ENCODE measurements at regions not wholly inside any gene's neighbourhood (a gene's known extent, or its start where the extent isn't known, plus 50 kb on each side); places are given as distances from the start of the nearest gene placed in this dataset.

DNA sequence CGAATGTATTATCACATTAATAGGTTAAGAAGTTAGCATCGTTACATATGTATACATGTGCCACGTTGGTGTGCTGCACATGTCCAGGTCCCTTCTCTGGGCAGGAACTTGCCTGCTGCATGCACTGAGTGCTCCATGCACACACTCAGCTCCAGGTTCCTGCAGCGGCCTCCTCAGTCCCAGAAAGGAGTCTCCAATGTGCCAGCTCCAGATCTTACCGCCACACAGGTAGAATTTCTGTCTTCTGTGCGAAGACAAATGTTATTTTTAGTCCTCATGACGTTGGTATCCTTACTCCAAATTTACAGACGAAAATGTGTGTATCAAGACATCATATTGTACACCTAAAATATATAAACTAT, 127.1 kb downstream of the GALR1 start:
- no peak overlapping the region for H3K4me3 ChIP-seq (ENCODE audit: low read depth, low read length)
- Mint-ChIP-seq H3K36me3 (no peaks in the 10 kb centered on the region), H3K4me1 (no peaks in the 10 kb centered on the region), H3K27me3 (peaks cover 11% of the 10 kb centered on the region), H3K4me3 (no peak overlapping the region), H3K9me3 (no peaks in the 10 kb centered on the region), H3K27ac (no peak overlapping the region)
- DNase-seq (no peak), ATAC-seq (ENCODE audit: low read depth in 2 of 2) (no peak)
- no peaks in the 10 kb centered on the region for H3K27me3 ChIP-seq (ENCODE audit: control insufficient read depth, insufficient read depth, low read length)
- H3K4me1 ChIP-seq (ENCODE audit: control insufficient read depth, insufficient read depth, low read length, poor library complexity, severe bottlenecking) = no peaks in the 10 kb centered on the region
- no peaks in the 10 kb centered on the region for H3K36me3 ChIP-seq (ENCODE audit: control insufficient read depth, insufficient read depth, low read length)
- no peaks in the 10 kb centered on the region for H3K9me3 ChIP-seq (ENCODE audit: control insufficient read depth in 2 of 2, low read length in 2 of 2)
- no peak overlapping the region for H3K27ac ChIP-seq (ENCODE audit: insufficient read depth, low read length, poor library complexity, severe bottlenecking)

DNA sequence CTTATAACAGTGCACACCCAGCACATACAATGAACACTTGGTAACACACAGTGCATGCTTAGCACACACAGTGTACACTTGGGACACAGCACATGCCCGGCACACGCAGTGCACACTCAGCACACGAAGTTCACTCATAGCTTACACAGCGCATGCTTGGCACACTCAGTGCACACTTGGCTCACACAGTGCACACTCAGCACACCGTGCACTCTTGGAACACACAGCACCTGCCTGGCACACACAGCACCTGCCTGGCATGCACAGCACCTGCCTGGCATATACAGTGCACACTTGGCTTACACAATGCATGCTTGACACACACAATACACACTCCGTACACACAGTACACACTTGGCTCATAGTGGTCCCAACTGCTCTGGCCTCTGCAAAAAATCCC, 128.2 kb downstream of the GALR1 start:
- no peak for ATAC-seq (ENCODE audit: low read depth in 2 of 2)
- Mint-ChIP-seq H3K36me3 (no peaks in the 10 kb centered on the region), H3K27me3 (peaks cover 11% of the 10 kb centered on the region), H3K4me3 (no peak overlapping the region), H3K4me1 (no peaks in the 10 kb centered on the region), H3K27ac (no peak overlapping the region), H3K9me3 (no peaks in the 10 kb centered on the region)
- no peaks in the 10 kb centered on the region for H3K4me1 ChIP-seq (ENCODE audit: control insufficient read depth, insufficient read depth, low read length, poor library complexity, severe bottlenecking)
- H3K9me3 ChIP-seq (ENCODE audit: control insufficient read depth in 2 of 2, low read length in 2 of 2) = no peaks in the 10 kb centered on the region
- no peak overlapping the region for H3K27ac ChIP-seq (ENCODE audit: insufficient read depth, low read length, poor library complexity, severe bottlenecking)
- no peaks in the 10 kb centered on the region for H3K27me3 ChIP-seq (ENCODE audit: control insufficient read depth, insufficient read depth, low read length)
- no peaks in the 10 kb centered on the region for H3K36me3 ChIP-seq (ENCODE audit: control insufficient read depth, insufficient read depth, low read length)
- no peak for DNase-seq
- no peak overlapping the region for H3K4me3 ChIP-seq (ENCODE audit: low read depth, low read length)

DNA sequence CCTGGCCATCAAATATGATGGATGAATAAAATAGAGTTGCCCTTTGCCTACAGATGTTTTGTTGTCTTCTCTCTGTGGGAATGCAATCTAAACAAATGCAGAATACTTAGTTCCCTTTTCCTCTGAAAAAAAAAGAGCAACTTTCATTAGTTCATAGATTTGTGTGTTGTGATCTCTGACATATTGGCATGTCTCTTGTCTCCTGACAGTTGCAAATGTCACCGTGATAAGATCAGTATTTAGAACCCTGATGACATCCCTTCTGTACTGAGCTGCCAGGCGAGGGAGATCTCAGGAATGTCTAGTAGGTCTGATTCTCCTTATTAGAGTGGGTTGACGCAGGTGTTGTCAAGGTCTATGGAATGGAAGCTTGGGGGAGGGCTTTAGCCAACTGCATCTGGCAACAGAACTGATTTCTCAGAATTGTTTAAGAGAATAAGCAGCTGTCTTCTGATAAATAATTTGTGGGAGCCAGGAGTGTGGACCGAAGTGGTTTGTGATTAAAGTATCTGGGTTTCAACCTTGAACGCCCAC, 130.4 kb downstream of the GALR1 start:
- H3K9me3 Mint-ChIP-seq = no peaks in the 10 kb centered on the region
- Histone ChIP-seq H3K4me3 (ENCODE audit: low read depth, low read length) (no peak overlapping the region), H3K27ac (ENCODE audit: insufficient read depth, low read length, poor library complexity, severe bottlenecking) (no peak overlapping the region), H3K36me3 (ENCODE audit: control insufficient read depth, insufficient read depth, low read length) (no peaks in the 10 kb centered on the region), H3K9me3 (ENCODE audit: control insufficient read depth in 2 of 2, low read length in 2 of 2) (no peaks in the 10 kb centered on the region), H3K4me1 (ENCODE audit: control insufficient read depth, insufficient read depth, low read length, poor library complexity, severe bottlenecking) (no peaks in the 10 kb centered on the region), H3K27me3 (ENCODE audit: control insufficient read depth, insufficient read depth, low read length) (peaks cover 7% of the 10 kb centered on the region)
- H3K27ac Mint-ChIP-seq = no peak overlapping the region
- peaks cover 7% of the 10 kb centered on the region for H3K27me3 Mint-ChIP-seq
- DNase-seq (no peak), ATAC-seq (ENCODE audit: low read depth in 2 of 2) (no peak)
- H3K4me1 Mint-ChIP-seq = no peaks in the 10 kb centered on the region
- no peak overlapping the region for H3K4me3 Mint-ChIP-seq
- no peaks in the 10 kb centered on the region for H3K36me3 Mint-ChIP-seq

DNA sequence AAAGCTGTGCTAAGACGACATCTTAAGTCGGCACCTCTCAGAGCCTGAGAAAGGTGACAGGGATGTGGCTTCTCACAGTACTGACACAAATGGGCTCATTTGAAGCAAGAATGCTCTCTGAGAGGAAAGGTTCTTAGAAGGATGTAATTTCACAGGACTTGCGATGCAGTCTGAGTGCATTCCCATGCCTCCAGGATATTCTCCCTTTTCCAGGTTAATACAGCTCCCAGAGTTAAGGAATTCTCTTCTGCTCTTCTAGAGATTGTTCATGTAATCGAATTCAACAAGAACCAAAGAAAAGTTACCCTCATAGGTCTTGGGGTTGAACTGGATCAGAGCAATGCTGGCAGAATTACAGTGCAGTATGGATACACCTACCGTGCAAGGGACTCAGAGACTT, 131.0 kb downstream of the GALR1 start:
- ATAC-seq (ENCODE audit: low read depth in 2 of 2) = no peak
- peaks cover 0 to 2% (median 0%) of the 10 kb centered on the region in 4 donors for H3K4me1 Mint-ChIP-seq

DNA sequence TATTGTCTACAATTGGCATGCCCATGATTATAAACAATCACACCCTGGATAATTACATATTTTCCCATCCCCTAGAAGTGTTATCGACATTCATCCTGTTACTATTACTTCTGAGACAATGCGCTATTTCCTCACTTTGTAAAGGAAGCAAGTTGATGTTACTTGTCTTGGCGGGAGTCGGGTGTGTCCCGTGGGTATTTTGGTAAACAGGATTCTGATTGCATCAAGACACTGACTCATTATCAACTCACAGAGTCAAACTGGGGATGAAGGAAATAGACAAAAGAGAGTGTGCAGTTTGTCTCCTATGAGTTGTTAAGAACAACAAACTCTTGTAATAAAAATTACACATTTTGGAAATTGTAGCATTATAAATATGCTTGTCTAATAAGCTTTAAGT, 142.7 kb downstream of the GALR1 start:
- Mint-ChIP-seq H3K9me3 (peaks cover 0 to 4% (median 0%) of the 10 kb centered on the region in 7 donors), H3K36me3 (no peaks in the 10 kb centered on the region), H3K4me1 (no peaks in the 10 kb centered on the region), H3K27ac (no peak overlapping the region), H3K27me3 (peaks cover 8% of the 10 kb centered on the region), H3K4me3 (no peak overlapping the region)
- H3K4me3 ChIP-seq (ENCODE audit: low read depth, low read length) = no peak overlapping the region
- peaks cover 5% of the 10 kb centered on the region for H3K27me3 ChIP-seq (ENCODE audit: control insufficient read depth, insufficient read depth, low read length)
- H3K4me1 ChIP-seq (ENCODE audit: control insufficient read depth, insufficient read depth, low read length, poor library complexity, severe bottlenecking) = no peaks in the 10 kb centered on the region
- DNase-seq = no peak
- no peaks in the 10 kb centered on the region for H3K36me3 ChIP-seq (ENCODE audit: control insufficient read depth, insufficient read depth, low read length)
- ATAC-seq (ENCODE audit: low read depth in 2 of 2) = no peak
- no peak overlapping the region for H3K27ac ChIP-seq (ENCODE audit: insufficient read depth, low read length, poor library complexity, severe bottlenecking)
- no peaks in the 10 kb centered on the region for H3K9me3 ChIP-seq (ENCODE audit: control insufficient read depth in 2 of 2, low read length in 2 of 2)

More for the DNA sequence above, 131.0 kb downstream of the GALR1 start:
- H3K4me3 ChIP-seq (ENCODE audit: low read depth, low read length) = no peak overlapping the region
- H3K36me3 Mint-ChIP-seq = no peaks in the 10 kb centered on the region
- no peaks in the 10 kb centered on the region for H3K9me3 ChIP-seq (ENCODE audit: control insufficient read depth in 2 of 2, low read length in 2 of 2)
- peaks cover 10% of the 10 kb centered on the region for H3K27me3 Mint-ChIP-seq
- peaks cover 7% of the 10 kb centered on the region for H3K27me3 ChIP-seq (ENCODE audit: control insufficient read depth, insufficient read depth, low read length)
- DNase-seq = no peak
- H3K4me3 Mint-ChIP-seq = no peak overlapping the region
- no peaks in the 10 kb centered on the region for H3K9me3 Mint-ChIP-seq
- H3K27ac Mint-ChIP-seq = no peak overlapping the region
- no peaks in the 10 kb centered on the region for H3K36me3 ChIP-seq (ENCODE audit: control insufficient read depth, insufficient read depth, low read length)
- no peaks in the 10 kb centered on the region for H3K4me1 ChIP-seq (ENCODE audit: control insufficient read depth, insufficient read depth, low read length, poor library complexity, severe bottlenecking)
- H3K27ac ChIP-seq (ENCODE audit: insufficient read depth, low read length, poor library complexity, severe bottlenecking) = no peak overlapping the region

DNA sequence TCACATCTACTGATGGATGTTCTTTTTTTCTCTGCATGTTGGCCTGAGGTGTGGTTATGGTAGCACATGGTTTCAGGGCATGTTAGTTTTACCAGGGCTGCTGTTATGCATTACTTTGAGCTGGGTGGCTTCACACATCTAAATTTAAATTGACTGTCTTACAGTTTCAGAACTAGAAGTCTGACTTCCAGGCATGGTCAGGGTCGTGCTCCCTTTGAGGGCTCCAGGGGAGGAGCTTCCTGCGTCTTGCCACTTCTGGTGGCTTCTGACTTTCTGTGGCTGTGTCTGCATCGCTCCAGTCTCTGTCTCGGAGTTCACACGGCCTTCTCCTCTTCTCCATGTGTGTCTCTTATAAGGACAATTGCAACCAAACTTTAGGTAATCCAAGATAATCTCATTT, 143.9 kb downstream of the GALR1 start:
- DNase-seq = no peak
- H3K9me3 ChIP-seq (ENCODE audit: control insufficient read depth in 2 of 2, low read length in 2 of 2) = no peaks in the 10 kb centered on the region
- H3K4me3 ChIP-seq (ENCODE audit: low read depth, low read length) = no peak overlapping the region
- Mint-ChIP-seq H3K4me1 (no peaks in the 10 kb centered on the region), H3K36me3 (no peaks in the 10 kb centered on the region), H3K27ac (no peak overlapping the region), H3K4me3 (no peak overlapping the region), H3K27me3 (peaks cover 8% of the 10 kb centered on the region), H3K9me3 (peaks cover 0 to 4% (median 0%) of the 10 kb centered on the region in 7 donors)
- H3K4me1 ChIP-seq (ENCODE audit: control insufficient read depth, insufficient read depth, low read length, poor library complexity, severe bottlenecking) = no peaks in the 10 kb centered on the region
- H3K27ac ChIP-seq (ENCODE audit: insufficient read depth, low read length, poor library complexity, severe bottlenecking) = no peak overlapping the region
- H3K36me3 ChIP-seq (ENCODE audit: control insufficient read depth, insufficient read depth, low read length) = no peaks in the 10 kb centered on the region
- no peak for ATAC-seq (ENCODE audit: low read depth in 2 of 2)
- peaks cover 5% of the 10 kb centered on the region for H3K27me3 ChIP-seq (ENCODE audit: control insufficient read depth, insufficient read depth, low read length)

DNA sequence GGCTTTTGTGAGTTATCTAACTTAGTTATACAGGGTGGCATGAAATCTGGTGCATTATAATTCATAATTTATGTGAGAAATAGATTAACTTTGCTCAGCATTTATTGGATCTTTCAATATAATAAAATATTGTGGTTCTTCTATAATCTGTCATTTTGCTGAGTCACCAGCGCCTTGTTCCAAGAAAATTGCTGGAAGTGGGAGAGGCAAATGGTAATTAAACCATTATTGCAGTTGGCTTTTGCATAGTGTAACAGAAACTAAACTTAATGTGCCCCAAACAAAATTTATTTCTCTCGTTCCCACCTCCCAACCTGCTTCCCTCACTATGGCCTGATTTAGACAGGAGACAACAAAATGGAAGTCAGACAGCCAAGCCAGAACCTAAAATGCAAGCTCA, 146.3 kb downstream of the GALR1 start:
- Mint-ChIP-seq H3K4me3 (no peak overlapping the region), H3K36me3 (no peaks in the 10 kb centered on the region), H3K27ac (no peak overlapping the region), H3K4me1 (no peaks in the 10 kb centered on the region), H3K27me3 (peaks cover 8% of the 10 kb centered on the region), H3K9me3 (peaks cover 0 to 4% (median 0%) of the 10 kb centered on the region in 7 donors)
- ATAC-seq (ENCODE audit: low read depth in 2 of 2) (no peak), DNase-seq (no peak)
- H3K36me3 ChIP-seq (ENCODE audit: control insufficient read depth, insufficient read depth, low read length) = no peaks in the 10 kb centered on the region
- no peak overlapping the region for H3K4me3 ChIP-seq (ENCODE audit: low read depth, low read length)
- H3K4me1 ChIP-seq (ENCODE audit: control insufficient read depth, insufficient read depth, low read length, poor library complexity, severe bottlenecking) = no peaks in the 10 kb centered on the region
- no peaks in the 10 kb centered on the region for H3K27me3 ChIP-seq (ENCODE audit: control insufficient read depth, insufficient read depth, low read length)
- H3K27ac ChIP-seq (ENCODE audit: insufficient read depth, low read length, poor library complexity, severe bottlenecking) = no peak overlapping the region
- H3K9me3 ChIP-seq (ENCODE audit: control insufficient read depth in 2 of 2, low read length in 2 of 2) = no peaks in the 10 kb centered on the region

DNA sequence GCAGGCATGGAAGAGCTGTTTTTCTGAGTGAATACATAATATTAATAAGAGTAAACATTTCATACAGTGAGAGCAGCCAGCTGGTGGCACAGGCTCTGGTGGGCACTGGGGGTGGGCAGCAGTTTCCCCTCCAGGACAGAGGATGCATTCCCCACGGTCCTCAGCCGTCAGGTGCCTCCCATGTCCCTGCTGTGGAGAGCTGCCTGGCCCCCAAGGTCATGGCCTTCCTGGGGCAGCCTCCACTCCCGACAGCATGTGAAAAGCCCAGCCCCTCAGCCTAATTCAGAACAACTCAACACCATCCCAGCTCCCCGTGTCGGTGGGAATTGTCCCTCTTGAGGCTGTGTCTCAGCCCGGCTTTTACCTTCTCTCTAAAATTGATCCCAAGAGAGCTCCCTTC, 147.4 kb downstream of the GALR1 start:
- Histone ChIP-seq H3K27me3 (ENCODE audit: control insufficient read depth, insufficient read depth, low read length) (no peaks in the 10 kb centered on the region), H3K36me3 (ENCODE audit: control insufficient read depth, insufficient read depth, low read length) (no peaks in the 10 kb centered on the region), H3K27ac (ENCODE audit: insufficient read depth, low read length, poor library complexity, severe bottlenecking) (no peak overlapping the region), H3K4me1 (ENCODE audit: control insufficient read depth, insufficient read depth, low read length, poor library complexity, severe bottlenecking) (no peaks in the 10 kb centered on the region), H3K4me3 (ENCODE audit: low read depth, low read length) (no peak overlapping the region), H3K9me3 (ENCODE audit: control insufficient read depth in 2 of 2, low read length in 2 of 2) (no peaks in the 10 kb centered on the region)
- no peak for ATAC-seq (ENCODE audit: low read depth in 2 of 2)
- H3K27ac Mint-ChIP-seq = no peak overlapping the region
- no peak for DNase-seq
- peaks cover 8% of the 10 kb centered on the region for H3K27me3 Mint-ChIP-seq
- no peaks in the 10 kb centered on the region for H3K4me1 Mint-ChIP-seq
- no peak overlapping the region for H3K4me3 Mint-ChIP-seq
- no peaks in the 10 kb centered on the region for H3K36me3 Mint-ChIP-seq
- H3K9me3 Mint-ChIP-seq = peaks cover 0 to 4% (median 0%) of the 10 kb centered on the region in 7 donors
